H9 (cell line): ENCODE measurements at regions not wholly inside any gene's neighbourhood (a gene's known extent, or its start where the extent isn't known, plus 50 kb on each side); places are given as distances from the start of the nearest gene placed in this dataset.

Source experiments
- DNase-seq: peaks from one replicate; pipeline ENCODE4 v3.0.0-alpha.2; 2017
- H2AFZ ChIP-seq: one replicate; pipeline ENCODE4 v1.6.1; 2013; ENCODE audit warnings: mild to moderate bottlenecking, low read length, control low read depth, moderate library complexity
- H2AK5ac ChIP-seq: 2 replicates; pipeline ENCODE4 v1.6.1; 2013; ENCODE audit warnings: low read length, control low read depth, mixed read lengths; ENCODE audit not compliant: insufficient read length
- H2BK120ac ChIP-seq: one replicate; pipeline ENCODE4 v1.6.1; 2013; ENCODE audit warnings: low read depth, mild to moderate bottlenecking, low read length, control low read depth, inconsistent platforms; ENCODE audit not compliant: poor library complexity, severe bottlenecking
- H2BK12ac ChIP-seq: 2 replicates; pipeline ENCODE4 v1.6.1; 2013; ENCODE audit warnings: low read length, control low read depth, mixed read lengths, low read depth; ENCODE audit not compliant: insufficient read length
- H2BK15ac ChIP-seq: 2 replicates; pipeline ENCODE4 v1.6.1; 2013; ENCODE audit warnings: low read depth, low read length, control low read depth
- H2BK20ac ChIP-seq: one replicate; pipeline ENCODE4 v1.6.1; 2013; ENCODE audit warnings: low read depth, mild to moderate bottlenecking, low read length, control low read depth, inconsistent platforms; ENCODE audit not compliant: poor library complexity, severe bottlenecking
- H2BK5ac ChIP-seq: 2 replicates; pipeline ENCODE4 v1.6.1; 2013; ENCODE audit warnings: low read length, control low read depth, mixed read lengths; ENCODE audit not compliant: insufficient read length
- H3K14ac ChIP-seq: 2 replicates; pipeline ENCODE4 v1.6.1; 2013; ENCODE audit warnings: low read length, control low read depth; ENCODE audit not compliant: insufficient read depth
- H3K18ac ChIP-seq: 2 replicates; pipeline ENCODE4 v1.6.1; 2013; ENCODE audit warnings: low read depth, mild to moderate bottlenecking, mixed read lengths, low read length, control low read depth; ENCODE audit not compliant: insufficient read length
- H3K23ac ChIP-seq: 2 replicates; pipeline ENCODE4 v1.6.1; 2013; ENCODE audit warnings: low read length, control low read depth, mixed read lengths, low read depth; ENCODE audit not compliant: insufficient read length
- H3K23me2 ChIP-seq: 2 replicates; pipeline ENCODE4 v1.6.1; 2013; ENCODE audit warnings: low read depth, mild to moderate bottlenecking, mixed read lengths, low read length, control low read depth; ENCODE audit not compliant: insufficient read length, poor library complexity, severe bottlenecking
- H3K27ac ChIP-seq: 2 replicates; pipeline ENCODE4 v1.5.1; 2013; ENCODE audit warnings: low read length, control low read depth, mixed read lengths, low read depth; ENCODE audit not compliant: insufficient read length
- H3K27me3 ChIP-seq: 2 replicates; pipeline ENCODE4 v1.6.1; 2013; ENCODE audit warnings: low read length, control low read depth, inconsistent platforms; ENCODE audit not compliant: insufficient read depth
- H3K4ac ChIP-seq: 2 replicates; pipeline ENCODE4 v1.6.1; 2013; ENCODE audit warnings: low read depth, mild to moderate bottlenecking, control low read depth, inconsistent platforms, low read length, moderate library complexity
- H3K4me1 ChIP-seq: 2 replicates; pipeline ENCODE4 v1.6.1; 2013; ENCODE audit warnings: low read length, control low read depth, inconsistent platforms; ENCODE audit not compliant: insufficient read depth
- H3K4me2 ChIP-seq: 2 replicates; pipeline ENCODE4 v1.6.1; 2013; ENCODE audit warnings: low read length, control low read depth, mixed read lengths; ENCODE audit not compliant: insufficient read length, insufficient read depth
- H3K56ac ChIP-seq: 2 replicates; pipeline ENCODE4 v1.6.1; 2013; ENCODE audit warnings: low read depth, mild to moderate bottlenecking, mixed read lengths, low read length, control low read depth; ENCODE audit not compliant: insufficient read length
- H3K79me1 ChIP-seq: 2 replicates; pipeline ENCODE4 v1.6.1; 2013; ENCODE audit warnings: low read depth, mild to moderate bottlenecking, moderate library complexity, low read length, control low read depth, inconsistent platforms; ENCODE audit not compliant: insufficient read depth, poor library complexity, severe bottlenecking
- H3K79me2 ChIP-seq: 2 replicates; pipeline ENCODE4 v1.6.1; 2013; ENCODE audit warnings: low read length, control low read depth, inconsistent platforms; ENCODE audit not compliant: insufficient read depth
- H3K9ac ChIP-seq: 2 replicates; pipeline ENCODE4 v1.6.1; 2013; ENCODE audit warnings: low read length, control low read depth, mixed read lengths; ENCODE audit not compliant: insufficient read length; ENCODE audit errors: extremely low read depth
- H3K9me3 ChIP-seq: one replicate; pipeline ENCODE4 v1.6.1; 2013; ENCODE audit warnings: low read depth, low read length, inconsistent platforms; ENCODE audit not compliant: control insufficient read depth
- H3T11ph ChIP-seq: one replicate; pipeline ENCODE4 v1.6.1; 2013; ENCODE audit warnings: mild to moderate bottlenecking, low read length, control low read depth, inconsistent platforms
- H4K20me1 ChIP-seq: one replicate; pipeline ENCODE4 v1.6.1; 2013; ENCODE audit not compliant: control insufficient read depth, insufficient read length, insufficient read depth
- H4K5ac ChIP-seq: 2 replicates; pipeline ENCODE4 v1.6.1; 2013; ENCODE audit warnings: low read depth, mild to moderate bottlenecking, mixed read lengths, low read length, control low read depth; ENCODE audit not compliant: insufficient read length
- H4K8ac ChIP-seq: replicated peaks from 2 replicates; pipeline ENCODE4 v1.6.1; 2013; ENCODE audit warnings: low read length, control low read depth, mixed read lengths, low read depth; ENCODE audit not compliant: insufficient read length
- H4K91ac ChIP-seq: 2 replicates; pipeline ENCODE4 v1.6.1; 2013; ENCODE audit warnings: low read depth, mild to moderate bottlenecking, moderate library complexity, mixed read lengths, low read length, control low read depth; ENCODE audit not compliant: insufficient read length
- H3K27ac Mint-ChIP-seq, 3 experiments: 2 replicates in 2 of 3; 3 replicates in 1 of 3; pipeline ENCODE4 v1.8.0; 2020 to 2021; ENCODE audit warnings: mixed read lengths in 3 of 3, mild to moderate bottlenecking in 1 of 3, moderate library complexity in 1 of 3
- H3K27me3 Mint-ChIP-seq: 2 replicates; pipeline ENCODE4 v1.8.0; 2021; ENCODE audit warnings: low read depth, mild to moderate bottlenecking, moderate library complexity, mixed read lengths
- H3K36me3 Mint-ChIP-seq, 3 experiments: 2 replicates in 2 of 3; 3 replicates in 1 of 3; pipeline ENCODE4 v1.8.0; 2020 to 2021; ENCODE audit warnings: low read depth in 3 of 3, mixed read lengths in 3 of 3; ENCODE audit not compliant: insufficient read depth in 1 of 3
- H3K4me1 Mint-ChIP-seq, 2 experiments: 2 replicates each; pipeline ENCODE4 v1.8.0; 2020; ENCODE audit warnings: mixed read lengths in 2 of 2
- H3K4me3 Mint-ChIP-seq, 2 experiments: 2 replicates in 1 of 2; 3 replicates in 1 of 2; pipeline ENCODE4 v1.8.0; 2020 to 2021; ENCODE audit warnings: mild to moderate bottlenecking in 2 of 2, mixed read lengths in 2 of 2, moderate library complexity in 1 of 2
- H3K9me3 Mint-ChIP-seq, 2 experiments: 2 replicates in 1 of 2; 3 replicates in 1 of 2; pipeline ENCODE4 v1.8.0; 2020; ENCODE audit warnings: mild to moderate bottlenecking in 2 of 2, mixed read lengths in 2 of 2, moderate library complexity in 1 of 2
- WGBS: extraction: QIAGEN DNeasy Blood & Tissue Kit; methylation state at CpG from one replicate; pipeline ENCODE4 v1.1.7; 2013; ENCODE audit warnings: missing lambda C conversion rate, low lambda C conversion rate, mixed read lengths; ENCODE audit not compliant: insufficient read length; ENCODE audit errors: extremely low coverage; 5-methylcytosine and 5-hydroxymethylcytosine counted together
- TF ChIP-seq, protein P1 (sequence below): fragments of 200-600 bp; sonication (generic); conservative IDR thresholded peaks from 3 replicates; pipeline ENCODE4 v1.8.0; 2021; ENCODE audit warnings: antibody characterized with exemption, mild to moderate bottlenecking

DNA sequence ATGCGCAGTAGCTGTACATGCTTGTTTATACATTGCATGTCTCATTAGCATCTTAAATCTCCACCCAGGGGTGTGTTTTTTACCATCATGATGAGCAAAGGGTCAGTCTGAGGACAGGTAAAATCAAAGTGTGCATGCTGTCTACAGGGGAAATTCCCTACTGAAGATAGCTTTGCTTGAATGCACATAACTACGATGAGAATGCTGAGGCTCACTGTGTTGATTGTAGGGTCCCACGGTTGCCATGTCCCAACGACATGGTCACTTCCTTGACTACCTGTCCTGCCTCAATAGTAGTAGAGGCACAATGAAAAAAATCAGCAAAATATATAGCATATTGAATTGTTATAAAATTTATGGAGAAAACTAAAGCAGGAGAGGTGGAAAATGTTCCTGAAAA, 95.6 kb upstream of the TUSC1 start:
- Mint-ChIP-seq H3K36me3 (no peaks in the 10 kb centered on the region), H3K4me3 (no peak overlapping the region), H3K4me1 (no peaks in the 10 kb centered on the region)

More for the DNA sequence above, 95.6 kb upstream of the TUSC1 start:
- H3K9me3 Mint-ChIP-seq = no peaks in the 10 kb centered on the region
- H3K79me1 ChIP-seq = no peaks in the 10 kb centered on the region
- H3K56ac ChIP-seq = no peak overlapping the region
- no peak overlapping the region for H3K18ac ChIP-seq
- H3K23ac ChIP-seq = no peak overlapping the region
- no peak overlapping the region for H4K91ac ChIP-seq
- no peak overlapping the region for H2BK120ac ChIP-seq
- no CpG with 5 or more reads among the region's 4 CpGs for WGBS
- H2AK5ac ChIP-seq = no peak overlapping the region
- H3K27ac ChIP-seq = no peak overlapping the region
- no peak for DNase-seq
- no peaks in the 10 kb centered on the region for H3K27me3 ChIP-seq
- TF ChIP-seq, protein P1, sequence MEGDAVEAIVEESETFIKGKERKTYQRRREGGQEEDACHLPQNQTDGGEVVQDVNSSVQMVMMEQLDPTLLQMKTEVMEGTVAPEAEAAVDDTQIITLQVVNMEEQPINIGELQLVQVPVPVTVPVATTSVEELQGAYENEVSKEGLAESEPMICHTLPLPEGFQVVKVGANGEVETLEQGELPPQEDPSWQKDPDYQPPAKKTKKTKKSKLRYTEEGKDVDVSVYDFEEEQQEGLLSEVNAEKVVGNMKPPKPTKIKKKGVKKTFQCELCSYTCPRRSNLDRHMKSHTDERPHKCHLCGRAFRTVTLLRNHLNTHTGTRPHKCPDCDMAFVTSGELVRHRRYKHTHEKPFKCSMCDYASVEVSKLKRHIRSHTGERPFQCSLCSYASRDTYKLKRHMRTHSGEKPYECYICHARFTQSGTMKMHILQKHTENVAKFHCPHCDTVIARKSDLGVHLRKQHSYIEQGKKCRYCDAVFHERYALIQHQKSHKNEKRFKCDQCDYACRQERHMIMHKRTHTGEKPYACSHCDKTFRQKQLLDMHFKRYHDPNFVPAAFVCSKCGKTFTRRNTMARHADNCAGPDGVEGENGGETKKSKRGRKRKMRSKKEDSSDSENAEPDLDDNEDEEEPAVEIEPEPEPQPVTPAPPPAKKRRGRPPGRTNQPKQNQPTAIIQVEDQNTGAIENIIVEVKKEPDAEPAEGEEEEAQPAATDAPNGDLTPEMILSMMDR = no peak
- H4K8ac ChIP-seq = no peak overlapping the region
- H3K79me2 ChIP-seq = no peaks in the 10 kb centered on the region
- no peak overlapping the region for H2BK12ac ChIP-seq
- no peak overlapping the region for H2AFZ ChIP-seq
- no peak overlapping the region for H3K4me2 ChIP-seq
- H3K23me2 ChIP-seq = no peaks in the 10 kb centered on the region
- H3K4me1 ChIP-seq = no peaks in the 10 kb centered on the region
- H3K9me3 ChIP-seq = no peaks in the 10 kb centered on the region
- no peak overlapping the region for H2BK20ac ChIP-seq
- no peak overlapping the region for H4K5ac ChIP-seq
- no peaks in the 10 kb centered on the region for H3K27me3 Mint-ChIP-seq
- H3K9ac ChIP-seq = no peak overlapping the region
- H3K27ac Mint-ChIP-seq = no peak overlapping the region
- H2BK5ac ChIP-seq = no peak overlapping the region
- H3K4ac ChIP-seq = no peak overlapping the region
- no peak overlapping the region for H3T11ph ChIP-seq
- H2BK15ac ChIP-seq = no peak overlapping the region
- H4K20me1 ChIP-seq = no peaks in the 10 kb centered on the region
- no peak overlapping the region for H3K14ac ChIP-seq
